ENCODE measurements at regions not wholly inside any gene's neighbourhood (a gene's known extent, or its start where the extent isn't known, plus 50 kb on each side); places are given as distances from the start of the nearest gene placed in this dataset.
"Not testable (repeated sequence)": the region's sequence is repeated elsewhere in the genome, so short reads cannot be mapped to it uniquely, and the experiment has no call there.

DNA sequence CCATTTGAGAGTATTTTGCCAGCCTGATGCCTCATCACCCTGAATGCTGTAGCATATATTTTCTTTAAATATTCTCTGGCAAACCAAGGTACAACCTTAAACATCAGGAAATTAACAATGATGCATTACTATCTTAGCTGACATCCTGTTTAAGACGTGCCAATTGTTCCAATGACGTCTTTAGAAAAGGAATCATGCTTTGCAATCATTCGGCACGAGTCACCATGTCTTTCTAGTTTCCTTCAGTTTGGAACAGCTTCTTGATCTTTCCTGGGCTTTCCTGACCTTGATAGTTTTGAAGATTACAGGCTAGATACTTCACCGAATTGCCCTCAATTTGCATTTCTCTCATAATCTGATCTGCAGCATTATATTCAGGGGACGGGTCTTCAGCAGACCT lies 88.2 kb upstream of the GLI2 start:
- Mint-ChIP-seq H3K4me1 (peaks cover 3% of the 10 kb centered on the region; the same call in 2 of the 3 replicates), H3K9me3 (peaks cover 28% of the 10 kb centered on the region), H3K4me3 (no peak overlapping the region), H3K36me3 (ENCODE audit: low read depth) (peaks cover 15% of the 10 kb centered on the region), H3K27ac (no peak overlapping the region), H3K27me3 (ENCODE audit: insufficient read depth, low read depth, poor library complexity) (peaks cover 7% of the 10 kb centered on the region)
- TF ChIP-seq ZNF114 (CRISPR knock-in tag; IDR thresholded peaks at IDR 0.05) (no peak), ZNF462 (CRISPR knock-in tag; IDR thresholded peaks at IDR 0.05) (no peak)
- Histone ChIP-seq H3K4me1 (ENCODE audit: insufficient read depth) (peaks cover 8% of the 10 kb centered on the region), H2AFZ (no peak overlapping the region), H3K4me2 (0 out of 2 replicates have a peak overlapping the region, but pooled peaks have one; percentile 5), H3K36me3 (ENCODE audit: insufficient read depth) (no peaks in the 10 kb centered on the region), H3F3A (replicated peaks; ENCODE audit: low read depth) (no peaks in the 10 kb centered on the region), H4K20me1 (replicated peaks; ENCODE audit: insufficient read depth) (no peaks in the 10 kb centered on the region), H3K9me2 (ENCODE audit: insufficient read depth) (no peaks in the 10 kb centered on the region), H3K79me2 (replicated peaks; ENCODE audit: insufficient read depth) (no peaks in the 10 kb centered on the region), H3K27me3 (ENCODE audit: insufficient read depth) (peaks cover 8% of the 10 kb centered on the region; the same call in 1 of the 2 replicates), H3K4me3 (no peak overlapping the region), H3K27ac (ENCODE audit: low read depth) (no peak overlapping the region)
- DNase-seq (ENCODE audit: low spot score) (no peak), ATAC-seq (no peak)

DNA sequence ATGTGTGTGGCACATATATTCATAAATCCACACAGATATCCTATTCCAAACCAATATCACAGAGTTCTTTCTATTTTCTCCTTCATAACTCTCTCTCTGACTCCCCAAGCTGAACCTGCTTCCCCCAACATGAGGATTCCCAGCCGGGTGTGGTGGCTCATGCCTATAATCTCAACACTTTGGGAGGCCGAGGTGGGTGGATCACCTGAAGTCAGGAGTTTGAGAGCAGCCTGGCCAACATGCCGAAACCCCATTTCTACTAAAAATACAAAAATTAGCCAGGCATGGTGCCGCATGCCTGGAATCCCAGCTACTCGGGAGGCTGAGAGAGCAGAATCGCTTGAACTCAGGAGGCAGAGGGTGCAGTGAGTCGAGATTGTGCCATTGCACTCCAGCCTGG lies 86.3 kb upstream of the GLI2 start:
- not testable (repeated sequence) for H3F3A ChIP-seq (replicated peaks; ENCODE audit: low read depth); H3K27ac Mint-ChIP-seq; H4K20me1 ChIP-seq (replicated peaks; ENCODE audit: insufficient read depth); H3K4me1 Mint-ChIP-seq; H3K4me3 Mint-ChIP-seq; ATAC-seq; H3K27ac ChIP-seq (ENCODE audit: low read depth); H3K4me2 ChIP-seq; H3K4me1 ChIP-seq (ENCODE audit: insufficient read depth); H3K36me3 ChIP-seq (ENCODE audit: insufficient read depth); H3K79me2 ChIP-seq (replicated peaks; ENCODE audit: insufficient read depth); H3K9me2 ChIP-seq (ENCODE audit: insufficient read depth); H2AFZ ChIP-seq; H3K4me3 ChIP-seq; DNase-seq (ENCODE audit: low spot score)
- Mint-ChIP-seq H3K9me3 (peaks cover 40% of the 10 kb centered on the region), H3K36me3 (ENCODE audit: low read depth) (peaks cover 15% of the 10 kb centered on the region), H3K27me3 (ENCODE audit: insufficient read depth, low read depth, poor library complexity) (peaks cover 14% of the 10 kb centered on the region)
- H3K27me3 ChIP-seq (ENCODE audit: insufficient read depth): peaks cover 24% of the 10 kb centered on the region
